Stomach (tissue), 4 donors: ENCODE measurements at regions not wholly inside any gene's neighbourhood (a gene's known extent, or its start where the extent isn't known, plus 50 kb on each side); places are given as distances from the start of the nearest gene placed in this dataset.

Experiments
- CTCF ChIP-seq, 7 experiments: fragments of 450-650 bp in 4 of 7; fragments of 200-600 bp in 3 of 7; sonication (generic) in 3 of 7; IDR thresholded peaks; one replicate each; pipeline ENCODE4 v1.5.1; 2016 to 2019; ENCODE audit warnings: antibody characterized with exemption in 7 of 7, control low read depth in 2 of 7, mild to moderate bottlenecking in 1 of 7
- EP300 ChIP-seq: sonication (generic); formaldehyde crosslinking; IDR thresholded peaks from one replicate; pipeline ENCODE4 v1.6.1; 2017; ENCODE audit warnings: antibody characterized with exemption
- POLR2A ChIP-seq, 4 donors: fragments of 450-650 bp; IDR thresholded peaks; one replicate each; pipeline ENCODE4 v1.6.1; 2016; ENCODE audit warnings: antibody characterized with exemption in 4 of 4, control low read depth in 2 of 4, mild to moderate bottlenecking in 1 of 4, moderate library complexity in 1 of 4

GRCh38 chrX:94545722-94546121 is 871.7 kb downstream of the FAM133A start:
- TF ChIP-seq POLR2A (IDR thresholded peaks at IDR 0.05): no peak
- TF ChIP-seq CTCF (IDR thresholded peaks at IDR 0.05): no peak
- no peak for TF ChIP-seq EP300
